ENCODE measurements at regions not wholly inside any gene's neighbourhood (a gene's known extent, or its start where the extent isn't known, plus 50 kb on each side); places are given as distances from the start of the nearest gene placed in this dataset.

GRCh38 chr9:107138261-107138992, 144.7 kb upstream of the RAD23B start:
- ATAC-seq (replicated peaks), result no peak
- H3K36me3 Mint-ChIP-seq, result no peaks in the 10 kb centered on the region
- no peak for DNase-seq
- H3K4me1 Mint-ChIP-seq, result no peaks in the 10 kb centered on the region
- H3K4me3 Mint-ChIP-seq, result no peak overlapping the region
- peaks cover 35 to 40% of the 10 kb centered on the region in 2 donors for H3K27me3 Mint-ChIP-seq
- H3K9me3 Mint-ChIP-seq, result no peaks in the 10 kb centered on the region
- no peak overlapping the region for H3K27ac Mint-ChIP-seq

- no peak for DNase-seq
- peaks cover 42 to 53% of the 10 kb centered on the region in 2 donors for H3K27me3 Mint-ChIP-seq
- H3K9me3 Mint-ChIP-seq, result no peaks in the 10 kb centered on the region
- H3K4me3 Mint-ChIP-seq, result no peak overlapping the region
- H3K27ac Mint-ChIP-seq, result no peak overlapping the region
- ATAC-seq (replicated peaks), result no peak
- no peaks in the 10 kb centered on the region for H3K36me3 Mint-ChIP-seq
- H3K4me1 Mint-ChIP-seq, result no peaks in the 10 kb centered on the region
These were observed 141.1 kb upstream of the RAD23B start for GRCh38 chr9:107141967-107142366.

GRCh38 chr9:107142430-107142829, 140.6 kb upstream of the RAD23B start:
- no peak for ATAC-seq (replicated peaks)
- Mint-ChIP-seq H3K4me1 (no peaks in the 10 kb centered on the region), H3K4me3 (no peak overlapping the region), H3K27me3 (peaks cover 39 to 50% of the 10 kb centered on the region in 2 donors), H3K9me3 (no peaks in the 10 kb centered on the region), H3K27ac (no peak overlapping the region), H3K36me3 (no peaks in the 10 kb centered on the region)
- DNase-seq, result no peak

GRCh38 chr9:107142896-107143603, 140.0 kb upstream of the RAD23B start:
- Mint-ChIP-seq H3K27me3 (peaks cover 39 to 50% of the 10 kb centered on the region in 2 donors), H3K27ac (no peak overlapping the region), H3K36me3 (no peaks in the 10 kb centered on the region), H3K9me3 (no peaks in the 10 kb centered on the region), H3K4me3 (no peak overlapping the region), H3K4me1 (no peaks in the 10 kb centered on the region)
- DNase-seq (no peak), ATAC-seq (replicated peaks) (no peak)

DNA sequence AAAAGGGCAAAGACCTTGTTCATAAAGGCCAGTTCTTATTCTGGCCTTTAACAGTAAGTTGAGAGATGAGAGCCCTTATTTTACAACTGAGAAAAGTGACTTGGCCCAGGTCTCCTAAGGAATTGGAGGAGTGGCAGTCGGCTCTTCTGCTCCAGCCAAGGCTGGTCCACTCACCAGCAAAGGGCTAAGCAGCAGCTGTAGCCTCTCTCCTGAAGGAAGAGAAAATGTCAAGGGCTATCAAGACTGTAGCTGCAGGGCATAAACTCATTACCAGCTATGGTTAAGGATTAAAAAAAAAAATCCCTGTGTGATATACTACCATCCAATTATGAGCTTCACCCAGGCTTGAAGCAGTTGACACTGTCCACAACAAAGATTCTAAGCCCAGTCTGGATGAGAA, 138.6 kb upstream of the RAD23B start:
- no peak overlapping the region for H3K4me3 Mint-ChIP-seq
- no peaks in the 10 kb centered on the region for H3K9me3 Mint-ChIP-seq
- H3K4me1 Mint-ChIP-seq, result no peaks in the 10 kb centered on the region
- DNase-seq (no peak), ATAC-seq (replicated peaks) (no peak)
- peaks cover 30 to 49% of the 10 kb centered on the region in 2 donors for H3K27me3 Mint-ChIP-seq
- no peak overlapping the region for H3K27ac Mint-ChIP-seq
- no peaks in the 10 kb centered on the region for H3K36me3 Mint-ChIP-seq

DNA sequence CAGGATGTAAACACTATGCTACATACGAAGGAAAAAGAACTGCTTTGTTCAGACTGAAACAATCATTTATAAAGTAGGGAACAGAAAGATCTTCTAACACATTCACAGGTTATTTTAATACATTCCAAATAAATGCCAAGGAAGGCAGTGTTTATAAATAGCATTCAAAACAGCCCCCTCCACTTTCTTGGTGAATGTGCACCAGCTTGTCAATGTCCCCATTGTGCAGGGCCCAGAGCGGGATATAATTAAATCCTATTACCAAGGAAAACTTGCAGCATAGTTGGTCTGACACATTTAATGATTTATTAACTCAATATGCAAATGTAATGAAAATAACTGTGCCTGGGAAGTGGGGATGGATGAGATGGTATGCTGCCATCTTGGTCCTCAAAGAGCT, 135.9 kb upstream of the RAD23B start:
- Mint-ChIP-seq H3K9me3 (peaks cover 2 to 8% of the 10 kb centered on the region in 2 donors), H3K36me3 (no peaks in the 10 kb centered on the region), H3K27ac (no peak overlapping the region), H3K27me3 (peaks cover 24 to 41% of the 10 kb centered on the region in 2 donors), H3K4me1 (no peaks in the 10 kb centered on the region), H3K4me3 (no peak overlapping the region)
- ATAC-seq (replicated peaks) (no peak), DNase-seq (no peak)

- Mint-ChIP-seq H3K27ac (no peak overlapping the region), H3K27me3 (peaks cover 22 to 37% of the 10 kb centered on the region in 2 donors), H3K4me1 (no peaks in the 10 kb centered on the region), H3K4me3 (no peak overlapping the region), H3K9me3 (peaks cover 2 to 8% of the 10 kb centered on the region in 2 donors), H3K36me3 (no peaks in the 10 kb centered on the region)
- ATAC-seq (replicated peaks) (no peak), DNase-seq (no peak)
These were observed 134.9 kb upstream of the RAD23B start for GRCh38 chr9:107148216-107148615.

DNA sequence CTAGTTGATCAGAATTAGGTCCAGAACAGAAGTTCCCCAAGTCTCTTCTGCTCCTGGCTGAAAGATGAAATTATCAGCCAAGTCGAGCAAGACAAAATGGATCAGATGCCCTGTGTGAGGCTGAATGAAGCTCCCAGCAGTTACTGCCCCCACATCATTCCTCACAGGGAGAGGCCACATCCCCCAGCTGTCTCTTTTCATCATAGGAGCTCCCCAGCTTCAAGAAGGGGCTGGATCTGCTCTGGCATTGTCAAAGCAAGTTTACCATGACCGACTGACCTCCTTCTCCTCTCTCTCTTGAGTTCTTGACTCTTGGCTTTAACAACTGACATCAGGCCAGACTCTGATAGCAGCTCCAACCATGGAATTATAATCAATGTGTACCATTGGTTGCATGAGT, 133.3 kb upstream of the RAD23B start:
- Mint-ChIP-seq H3K4me1 (no peaks in the 10 kb centered on the region), H3K9me3 (peaks cover 2 to 8% of the 10 kb centered on the region in 2 donors), H3K27ac (no peak overlapping the region), H3K4me3 (no peak overlapping the region), H3K27me3 (peaks cover 22 to 32% of the 10 kb centered on the region in 2 donors), H3K36me3 (no peaks in the 10 kb centered on the region)
- ATAC-seq (replicated peaks), result no peak
- DNase-seq, result no peak

- DNase-seq (no peak), ATAC-seq (replicated peaks) (no peak)
- Mint-ChIP-seq H3K36me3 (no peaks in the 10 kb centered on the region), H3K4me1 (no peaks in the 10 kb centered on the region), H3K27ac (no peak overlapping the region), H3K9me3 (peaks cover 2 to 8% of the 10 kb centered on the region in 2 donors), H3K4me3 (no peak overlapping the region), H3K27me3 (peaks cover 28 to 36% of the 10 kb centered on the region in 2 donors)
These were observed 129.7 kb upstream of the RAD23B start for GRCh38 chr9:107153336-107153735.

- Mint-ChIP-seq H3K27me3 (peaks cover 28 to 31% of the 10 kb centered on the region in 2 donors), H3K4me3 (no peak overlapping the region), H3K4me1 (no peaks in the 10 kb centered on the region), H3K27ac (no peak overlapping the region), H3K36me3 (no peaks in the 10 kb centered on the region), H3K9me3 (peaks cover 2 to 8% of the 10 kb centered on the region in 2 donors)
- no peak for DNase-seq
- no peak for ATAC-seq (replicated peaks)
These were observed 128.8 kb upstream of the RAD23B start for GRCh38 chr9:107154291-107154690.

- no peak overlapping the region for H3K4me3 Mint-ChIP-seq
- peaks cover 28 to 31% of the 10 kb centered on the region in 2 donors for H3K27me3 Mint-ChIP-seq
- no peak for DNase-seq
- H3K4me1 Mint-ChIP-seq, result no peaks in the 10 kb centered on the region
- no peaks in the 10 kb centered on the region for H3K36me3 Mint-ChIP-seq
- no peak overlapping the region for H3K27ac Mint-ChIP-seq
- peaks cover 2 to 8% of the 10 kb centered on the region in 2 donors for H3K9me3 Mint-ChIP-seq
- ATAC-seq (replicated peaks), result no peak
These were observed 128.3 kb upstream of the RAD23B start for GRCh38 chr9:107154766-107155165.

- DNase-seq, result no peak
- Mint-ChIP-seq H3K27ac (no peak overlapping the region), H3K27me3 (peaks cover 22 to 27% of the 10 kb centered on the region in 2 donors), H3K4me1 (no peaks in the 10 kb centered on the region), H3K4me3 (no peak overlapping the region), H3K36me3 (no peaks in the 10 kb centered on the region), H3K9me3 (peaks cover 2 to 6% of the 10 kb centered on the region in 2 donors)
- ATAC-seq (replicated peaks), result no peak
These were observed 127.7 kb upstream of the RAD23B start for GRCh38 chr9:107155244-107155817.

GRCh38 chr9:107158321-107158720, 124.8 kb upstream of the RAD23B start:
- ATAC-seq (replicated peaks) (peak; percentile 75 to 80), DNase-seq (no peak)
- no peak overlapping the region for H3K4me3 Mint-ChIP-seq
- peaks cover 19 to 21% of the 10 kb centered on the region in 2 donors for H3K27me3 Mint-ChIP-seq
- no peaks in the 10 kb centered on the region for H3K9me3 Mint-ChIP-seq
- no peak overlapping the region for H3K27ac Mint-ChIP-seq
- no peaks in the 10 kb centered on the region for H3K4me1 Mint-ChIP-seq
- H3K36me3 Mint-ChIP-seq, result no peaks in the 10 kb centered on the region

GRCh38 chr9:107161338-107161737, 121.7 kb upstream of the RAD23B start:
- H3K27me3 Mint-ChIP-seq, result peaks cover 18 to 19% of the 10 kb centered on the region in 2 donors
- no peaks in the 10 kb centered on the region for H3K4me1 Mint-ChIP-seq
- ATAC-seq (replicated peaks) (no peak), DNase-seq (no peak)
- no peak overlapping the region for H3K27ac Mint-ChIP-seq
- H3K9me3 Mint-ChIP-seq, result peaks cover 0 to 2% of the 10 kb centered on the region in 2 donors
- no peak overlapping the region for H3K4me3 Mint-ChIP-seq
- no peaks in the 10 kb centered on the region for H3K36me3 Mint-ChIP-seq

- Mint-ChIP-seq H3K4me3 (no peak overlapping the region), H3K9me3 (peaks cover 0 to 2% of the 10 kb centered on the region in 2 donors), H3K27ac (no peak overlapping the region), H3K4me1 (no peaks in the 10 kb centered on the region), H3K36me3 (no peaks in the 10 kb centered on the region), H3K27me3 (peaks cover 5 to 6% of the 10 kb centered on the region in 2 donors)
- no peak for ATAC-seq (replicated peaks)
- DNase-seq, result no peak
These were observed 119.7 kb upstream of the RAD23B start for GRCh38 chr9:107163370-107163769.

All from stimulated activated naive B cell treated with anti-CD40 and anti-IgM and Interleukin-4, amounts not matched to agents 10 μg/mL and 1 μg/mL and 100 μg/mL, for 72 hours (primary cell).